ENCODE measurements at regions not wholly inside any gene's neighbourhood (a gene's known extent, or its start where the extent isn't known, plus 50 kb on each side); places are given as distances from the start of the nearest gene placed in this dataset.
A peak's percentile ranks its signal among the peaks of the same experiment; 100 is the strongest.

DNA sequence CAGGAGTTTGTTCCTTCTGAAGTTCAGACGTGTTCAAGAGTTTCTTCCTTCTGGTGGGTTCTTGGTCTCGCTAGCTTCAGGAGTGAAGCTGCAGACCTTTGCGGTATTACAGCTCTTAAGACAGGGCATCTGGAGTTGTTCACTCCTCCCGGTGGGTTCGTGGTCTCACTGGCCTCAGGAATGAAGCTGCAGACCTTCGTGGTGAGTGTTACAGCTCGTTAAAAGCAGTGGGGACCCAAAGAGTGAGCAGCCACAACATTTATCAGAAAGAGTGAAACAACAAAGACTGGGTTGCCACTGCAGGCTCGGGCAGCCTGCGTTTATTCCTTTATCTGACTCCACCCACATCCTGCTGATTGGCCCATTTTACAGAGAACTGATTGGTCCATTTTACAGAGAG, 373.1 kb downstream of the ETS1 start:
- no peak for DNase-seq

DNA sequence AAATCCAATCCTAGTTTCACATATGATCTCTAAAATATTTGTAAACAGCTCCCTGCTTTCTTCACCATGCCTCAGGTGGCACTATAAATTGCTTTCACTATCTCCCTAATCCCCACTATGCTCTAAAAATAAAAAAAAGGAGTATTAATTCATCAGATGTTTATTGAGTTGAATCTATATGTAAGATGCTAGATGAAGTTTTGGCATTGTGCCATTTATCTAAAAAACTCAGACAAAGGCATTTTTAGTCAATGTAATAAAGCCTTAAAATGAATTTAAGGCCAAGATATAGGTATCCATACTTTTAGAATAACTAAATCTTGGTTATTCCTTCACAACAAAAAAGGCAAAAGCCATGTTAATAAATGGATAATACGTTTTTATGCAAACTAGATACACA, 373.9 kb downstream of the ETS1 start:
- no peak for DNase-seq

- DNase-seq = no peak
Observed at GRCh38 chr11:128212324-128212723, 375.0 kb downstream of the ETS1 start.

- no peak for DNase-seq
Observed at GRCh38 chr11:128210148-128210940, 377.0 kb downstream of the ETS1 start.

DNA sequence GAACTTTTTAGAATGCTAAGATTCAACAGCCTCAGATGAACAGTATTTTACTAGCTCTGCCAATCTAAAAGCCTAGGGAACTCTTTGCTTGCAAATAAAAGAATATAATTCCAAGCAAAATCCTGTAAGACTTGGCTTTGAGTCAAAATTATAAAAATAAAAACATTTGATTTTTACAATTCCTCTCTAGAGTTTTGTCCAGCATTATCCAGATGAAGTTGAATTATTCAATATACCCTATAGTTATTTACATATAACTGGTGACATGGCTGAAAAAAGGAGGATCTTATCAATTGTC, 378.3 kb downstream of the ETS1 start:
- DNase-seq = no peak

- DNase-seq = no peak
Observed at GRCh38 chr11:128208329-128209137, 378.8 kb downstream of the ETS1 start.

DNA sequence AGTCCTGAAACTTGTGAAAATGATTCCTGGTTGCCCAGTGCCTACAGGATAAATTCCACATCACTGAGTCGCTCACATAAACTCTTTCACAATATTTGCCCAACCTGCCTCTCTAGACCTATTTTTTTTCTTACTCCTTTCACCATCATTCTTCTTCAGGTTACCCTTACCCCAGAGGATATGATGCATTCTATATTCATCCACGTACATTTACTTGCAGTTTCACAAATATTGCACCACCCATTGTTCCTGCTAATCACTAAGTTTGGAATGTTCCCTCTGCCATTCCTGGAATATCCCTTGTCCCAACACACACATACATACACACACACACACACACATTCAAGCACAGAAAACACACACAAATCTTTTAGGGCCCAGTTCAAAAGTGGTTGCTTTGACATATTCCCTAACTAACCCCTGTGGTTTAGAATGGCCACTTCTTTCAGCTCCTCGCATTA, 379.5 kb downstream of the ETS1 start:
- DNase-seq = no peak

DNA sequence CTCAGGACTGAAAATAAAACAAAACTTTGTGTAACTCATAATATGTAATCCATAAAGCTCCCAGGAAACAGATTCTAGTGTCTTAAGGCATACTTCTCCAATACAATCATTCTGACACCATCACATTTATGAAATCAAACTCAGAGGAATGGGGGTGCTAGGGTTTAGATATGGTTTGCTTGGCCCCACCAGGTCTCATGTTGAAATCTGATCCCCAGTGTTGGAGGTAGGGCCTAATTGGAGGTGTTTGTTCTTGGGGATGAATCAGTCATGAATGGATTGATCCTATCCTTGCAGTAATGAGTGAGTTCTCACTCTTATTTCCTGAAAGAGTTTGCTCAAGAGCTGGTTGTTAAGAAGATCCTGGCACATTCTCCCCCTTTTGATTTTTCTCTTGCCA, 380.9 kb downstream of the ETS1 start:
- DNase-seq = no peak

- DNase-seq = no peak
Observed at GRCh38 chr11:128205796-128206195, 381.6 kb downstream of the ETS1 start.

DNA sequence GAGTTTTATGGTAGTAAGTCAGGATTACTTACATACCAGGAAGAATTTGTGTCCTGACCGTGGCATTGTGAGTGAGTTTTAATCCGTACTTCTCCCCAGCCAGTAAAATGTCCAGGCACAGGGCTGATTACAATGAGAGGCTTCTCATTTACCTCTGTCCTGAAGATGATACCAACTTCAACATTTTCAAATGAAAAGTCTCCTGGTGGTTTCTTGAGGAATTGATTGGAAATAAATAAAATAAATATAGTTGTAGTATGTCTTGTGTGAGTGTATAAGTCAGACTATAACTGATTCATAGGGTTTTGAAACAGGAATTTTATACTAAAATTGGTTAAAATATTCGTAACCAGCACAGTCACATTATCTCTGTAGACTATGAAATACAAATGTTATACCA, 382.5 kb downstream of the ETS1 start:
- no peak for DNase-seq

DNA sequence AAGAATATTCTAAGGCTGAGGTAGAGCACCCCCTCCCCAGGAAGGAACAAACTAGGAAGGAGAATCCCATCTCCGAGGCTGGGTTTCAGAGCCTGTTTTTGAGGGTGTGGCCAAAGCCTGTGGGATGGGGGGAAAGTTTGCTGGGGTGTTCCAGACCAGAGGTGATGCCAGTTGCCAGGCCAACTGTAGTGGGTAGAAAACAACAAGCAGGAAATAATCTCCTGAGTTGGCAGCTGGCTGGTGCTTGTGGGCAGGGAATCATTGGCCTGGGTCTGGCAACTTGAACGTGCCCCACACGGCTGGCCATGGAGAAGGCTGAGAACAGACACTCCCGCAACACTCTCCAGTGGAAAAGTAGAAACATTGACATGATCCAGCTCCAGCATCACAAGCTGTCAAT, 385.6 kb downstream of the ETS1 start:
- DNase-seq = no peak

GRCh38 chr11:128201009-128201408, 386.3 kb downstream of the ETS1 start:
- DNase-seq = no peak

- DNase-seq = no peak
Observed at GRCh38 chr11:128200467-128200866, 386.9 kb downstream of the ETS1 start.

DNA sequence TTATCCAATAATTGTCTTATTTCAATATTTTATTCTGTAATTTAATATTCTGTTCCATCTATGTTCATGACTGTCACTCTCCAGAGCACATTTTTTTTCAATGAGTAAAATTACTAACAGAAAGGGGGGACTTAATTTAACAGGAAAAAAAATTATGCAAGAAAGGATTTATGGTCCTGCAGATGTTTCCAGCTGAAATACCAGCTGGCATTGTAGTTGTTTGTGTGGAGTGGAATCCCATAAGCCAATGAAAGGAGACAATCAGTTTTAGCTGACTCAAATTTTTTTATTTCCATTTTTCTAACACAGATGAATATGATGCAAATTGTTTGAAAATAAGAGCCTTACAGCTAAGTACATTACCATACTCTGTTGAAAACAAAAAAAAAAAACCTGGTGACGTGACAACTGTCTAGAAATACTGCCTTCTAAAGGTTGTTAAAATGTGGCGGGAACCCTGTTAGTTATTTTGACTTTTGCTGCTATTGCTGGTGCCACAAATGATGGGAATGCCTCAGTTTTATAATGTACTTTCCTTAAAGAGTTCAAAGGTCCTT, 389.1 kb downstream of the ETS1 start:
- no peak for DNase-seq

GRCh38 chr11:128196235-128196634, 391.1 kb downstream of the ETS1 start:
- DNase-seq = no peak

- no peak for DNase-seq
Observed at GRCh38 chr11:128195756-128196155, 391.6 kb downstream of the ETS1 start.

- peak; percentile 20 for DNase-seq
Observed at GRCh38 chr11:128195057-128195751, 392.2 kb downstream of the ETS1 start.

- DNase-seq = no peak
Observed at GRCh38 chr11:128194216-128194615, 393.1 kb downstream of the ETS1 start.

- no peak for DNase-seq
Observed at GRCh38 chr11:128193615-128194014, 393.7 kb downstream of the ETS1 start.

- DNase-seq = no peak
Observed at GRCh38 chr11:128190312-128190711, 397.0 kb downstream of the ETS1 start.

DNA sequence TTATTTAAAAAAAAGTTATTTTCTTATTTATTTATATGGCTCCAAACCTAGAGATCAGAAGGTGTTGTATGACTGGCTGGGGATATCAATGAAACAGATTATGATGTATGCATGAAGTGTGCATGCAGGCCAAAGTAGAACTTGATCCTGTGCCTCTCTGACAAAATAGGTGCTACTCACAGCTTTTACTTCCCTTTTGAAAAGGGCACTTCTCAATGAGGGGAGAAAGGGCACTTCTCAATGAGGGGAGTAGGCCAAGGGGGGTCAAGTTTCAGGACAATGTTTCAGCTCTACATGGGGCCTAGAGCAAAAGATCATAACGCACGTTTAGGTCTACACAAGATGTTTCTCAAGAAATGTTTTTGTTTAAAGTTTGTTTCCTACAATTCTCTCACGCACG, 397.5 kb downstream of the ETS1 start:
- DNase-seq = no peak

GRCh38 chr11:128188346-128189004, 398.9 kb downstream of the ETS1 start:
- no peak for DNase-seq

GRCh38 chr11:128187835-128188234, 399.5 kb downstream of the ETS1 start:
- no peak for DNase-seq

Data from effector CD8-positive, alpha-beta T cell (primary cell).